CD4-positive, alpha-beta T cell treated with Interleukin-6 at 100 ng/mL for 8 hours (primary cell): ENCODE measurements at regions not wholly inside any gene's neighbourhood (a gene's known extent, or its start where the extent isn't known, plus 50 kb on each side); places are given as distances from the start of the nearest gene placed in this dataset.
"Not testable (repeated sequence)": the region's sequence is repeated elsewhere in the genome, so short reads cannot be mapped to it uniquely, and the experiment has no call there.

Experiments used
- DNase-seq: peaks from one replicate; pipeline ENCODE4 v3.0.0-alpha.2; 2020; ENCODE audit warnings: mixed read lengths, low spot score

GRCh38 chr2:87075054-87075790 is 53.6 kb upstream of the PLGLB1 start:
- peak; percentile 8 for DNase-seq

DNA sequence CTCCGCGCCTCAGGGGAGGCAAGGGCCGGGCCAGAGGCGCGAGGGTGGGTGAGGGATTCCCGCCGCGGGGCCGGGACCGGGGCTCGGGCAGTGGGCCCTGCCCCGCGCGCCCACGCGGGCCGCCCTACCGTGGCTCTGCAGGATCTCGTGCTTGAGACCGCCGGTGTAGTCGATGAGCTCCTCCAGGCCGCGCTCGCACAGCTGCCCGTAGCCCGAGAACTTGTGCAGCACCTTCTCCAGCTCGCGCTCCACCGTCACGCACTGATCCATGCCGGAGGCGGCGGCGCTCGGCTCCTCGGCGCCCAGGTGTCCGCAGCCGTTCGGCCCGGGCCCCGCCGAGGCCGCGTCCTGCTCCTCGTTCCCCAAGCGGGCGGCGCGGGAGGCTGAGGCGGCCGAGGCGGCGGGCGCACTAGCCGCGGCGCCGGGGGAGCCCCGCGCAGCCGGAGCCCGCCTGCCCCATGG is 54.2 kb upstream of the PLGLB1 start:
- DNase-seq: peak; percentile 33

- DNase-seq: peak; percentile 86
Observed at GRCh38 chr2:87076253-87077123, 54.8 kb upstream of the PLGLB1 start.

GRCh38 chr2:87077124-87077446 is 55.4 kb upstream of the PLGLB1 start:
- not testable (repeated sequence) for DNase-seq

DNA sequence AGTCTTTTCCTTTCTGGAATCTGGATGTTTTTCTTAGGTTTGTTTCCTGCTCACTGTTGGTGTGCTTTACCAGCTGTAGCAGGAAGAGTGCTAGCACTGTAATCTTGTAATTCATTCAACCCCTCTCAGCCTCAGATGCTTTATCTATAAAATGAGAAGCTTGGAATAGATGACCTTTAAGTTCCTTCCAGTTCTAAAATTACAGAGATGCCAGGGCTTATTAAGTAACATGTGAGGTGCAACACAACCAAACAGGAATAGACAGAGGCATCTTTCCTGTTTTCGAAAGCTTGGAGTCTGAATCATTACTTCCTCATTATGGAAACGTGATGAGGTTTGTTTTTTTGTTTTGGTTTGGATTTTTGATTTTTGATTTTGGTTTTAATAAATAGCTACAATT is 60.1 kb upstream of the PLGLB1 start:
- not testable (repeated sequence) for DNase-seq

- not testable (repeated sequence) for DNase-seq
Observed at GRCh38 chr2:87088079-87088478, 66.4 kb upstream of the PLGLB1 start.

DNA sequence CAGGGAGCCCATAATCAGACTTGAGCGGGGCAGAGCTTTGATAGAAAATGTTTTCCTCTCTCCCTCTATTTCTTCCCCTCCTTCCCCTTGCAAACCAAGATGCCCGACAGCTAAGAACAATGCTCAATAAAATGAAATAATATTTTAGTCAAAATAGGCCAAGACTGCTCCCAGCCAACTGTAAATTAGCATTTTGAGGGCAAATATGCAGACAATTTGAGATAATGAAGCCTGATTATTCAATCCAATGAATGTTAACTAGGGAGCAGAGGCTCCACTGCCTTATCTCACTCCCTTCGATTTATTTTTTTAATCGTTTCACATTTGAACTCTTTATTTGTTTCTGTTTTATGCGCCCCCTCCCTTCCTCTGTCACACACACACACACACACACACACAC is 67.8 kb upstream of the PLGLB1 start:
- not testable (repeated sequence) for DNase-seq

DNA sequence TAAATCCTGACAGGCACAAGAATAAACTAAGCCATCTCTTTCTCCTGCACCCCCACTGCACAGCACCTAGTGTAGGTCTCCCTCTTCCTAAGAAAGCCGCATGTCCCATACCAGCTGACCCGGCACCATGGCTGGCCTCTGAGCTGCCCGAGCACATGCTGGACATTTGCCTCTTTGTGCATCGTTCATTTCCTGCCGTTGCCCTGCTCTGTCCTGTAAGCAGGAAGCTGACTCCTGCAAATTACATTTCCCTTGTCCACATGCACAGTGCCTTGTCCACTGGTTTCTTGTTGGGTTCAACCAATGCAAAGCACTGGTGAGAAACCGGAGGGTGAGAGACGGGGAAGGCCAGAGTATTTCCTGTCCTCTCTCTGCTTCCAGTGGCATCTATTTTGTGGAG is 71.6 kb upstream of the PLGLB1 start:
- DNase-seq: not testable (repeated sequence)

DNA sequence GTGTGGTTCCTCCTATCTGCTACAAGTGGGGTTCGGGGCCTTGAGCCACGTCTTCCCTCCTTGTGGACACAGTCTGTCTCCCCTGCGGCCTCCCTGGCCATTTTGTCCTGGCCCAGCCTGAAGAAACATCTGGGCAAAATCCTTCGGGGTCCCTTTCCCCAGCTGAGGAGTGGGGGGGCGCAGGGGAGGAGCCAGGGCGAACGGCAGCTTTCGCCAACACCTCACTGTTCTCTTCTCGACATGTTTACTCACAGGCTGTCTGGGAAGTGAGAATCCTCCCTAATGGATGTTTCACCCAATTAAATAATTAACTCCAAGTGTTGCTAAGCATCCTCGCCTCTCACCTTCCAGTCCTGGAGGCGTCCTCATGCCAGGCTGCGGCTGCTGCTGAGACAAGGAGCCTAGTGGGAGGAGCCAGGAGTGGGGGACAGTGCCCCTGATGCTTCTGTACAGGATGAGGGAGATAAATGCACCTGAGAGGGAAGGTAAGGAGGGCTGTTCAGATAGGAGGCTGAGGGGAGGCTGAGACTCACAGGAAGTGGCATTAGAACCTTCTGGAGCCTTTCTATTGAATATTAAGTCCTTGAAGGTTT is 72.4 kb upstream of the PLGLB1 start:
- not testable (repeated sequence) for DNase-seq

- DNase-seq: not testable (repeated sequence)
Observed at GRCh38 chr2:87095804-87096203, 74.2 kb upstream of the PLGLB1 start.

- DNase-seq: not testable (repeated sequence)
Observed at GRCh38 chr2:87128761-87129553, 107.3 kb upstream of the PLGLB1 start.

GRCh38 chr2:87132577-87132976 is 110.9 kb upstream of the PLGLB1 start:
- DNase-seq: not testable (repeated sequence)

GRCh38 chr2:87151835-87152493 is 130.3 kb upstream of the PLGLB1 start:
- DNase-seq: not testable (repeated sequence)

- not testable (repeated sequence) for DNase-seq
Observed at GRCh38 chr2:87174454-87174853, 152.8 kb upstream of the PLGLB1 start.

GRCh38 chr2:87183373-87183772 is 161.7 kb upstream of the PLGLB1 start:
- DNase-seq: not testable (repeated sequence)

DNA sequence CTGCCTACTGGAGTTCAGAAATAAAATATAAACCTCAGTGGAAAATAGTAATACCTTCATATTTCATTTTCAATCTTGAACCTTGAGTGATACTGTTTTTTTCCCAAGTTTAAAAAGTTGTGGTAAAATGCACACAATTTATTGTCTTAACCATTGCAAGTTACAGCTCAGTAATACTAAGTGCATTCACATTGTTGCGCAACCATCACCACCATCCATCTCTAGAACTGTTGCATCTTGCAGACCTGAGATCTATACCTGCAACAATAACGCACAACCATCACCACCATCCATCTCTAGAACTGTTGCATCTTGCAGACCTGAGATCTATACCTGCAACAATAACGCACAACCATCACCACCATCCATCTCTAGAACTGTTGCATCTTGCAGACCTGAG is 162.6 kb upstream of the PLGLB1 start:
- DNase-seq: not testable (repeated sequence)

GRCh38 chr2:87189214-87189613 is 167.6 kb upstream of the PLGLB1 start:
- not testable (repeated sequence) for DNase-seq

GRCh38 chr2:87193336-87193735 is 171.7 kb upstream of the PLGLB1 start:
- DNase-seq: not testable (repeated sequence)

DNA sequence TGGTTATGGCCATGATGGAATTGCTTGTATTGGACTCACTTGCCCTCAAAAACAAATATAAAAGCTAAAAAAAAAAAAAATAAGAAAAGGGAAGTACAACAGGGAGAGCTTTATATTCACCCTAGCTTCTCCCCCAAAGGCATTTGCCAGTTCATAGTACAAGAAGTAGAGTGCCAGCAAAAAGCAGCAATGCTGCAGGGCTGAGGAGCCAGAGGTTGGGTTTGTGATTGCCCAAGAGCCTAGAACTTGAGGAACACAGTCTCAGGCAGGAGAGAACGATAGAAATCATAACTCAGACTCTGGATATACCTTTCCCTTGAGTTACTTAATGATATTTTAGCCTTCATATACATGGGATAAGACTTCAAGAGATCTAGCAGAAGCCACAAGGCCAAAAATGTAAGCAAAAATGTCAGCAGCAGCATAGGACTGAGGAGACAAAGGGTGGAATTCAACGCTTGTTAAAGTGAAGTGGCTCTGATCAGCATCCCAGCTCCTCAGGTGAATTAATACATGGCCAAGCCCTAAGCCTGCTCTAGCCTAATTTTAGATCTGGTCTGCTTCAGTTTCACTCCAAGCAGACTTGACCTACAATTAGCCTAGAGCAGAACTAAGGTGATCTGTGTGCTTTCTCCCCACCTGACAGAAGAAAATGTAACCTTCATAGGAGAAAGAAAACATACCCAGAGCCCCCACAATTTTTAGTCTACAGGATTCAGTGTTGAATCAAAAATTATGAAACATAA is 172.8 kb upstream of the PLGLB1 start:
- DNase-seq: not testable (repeated sequence)

DNA sequence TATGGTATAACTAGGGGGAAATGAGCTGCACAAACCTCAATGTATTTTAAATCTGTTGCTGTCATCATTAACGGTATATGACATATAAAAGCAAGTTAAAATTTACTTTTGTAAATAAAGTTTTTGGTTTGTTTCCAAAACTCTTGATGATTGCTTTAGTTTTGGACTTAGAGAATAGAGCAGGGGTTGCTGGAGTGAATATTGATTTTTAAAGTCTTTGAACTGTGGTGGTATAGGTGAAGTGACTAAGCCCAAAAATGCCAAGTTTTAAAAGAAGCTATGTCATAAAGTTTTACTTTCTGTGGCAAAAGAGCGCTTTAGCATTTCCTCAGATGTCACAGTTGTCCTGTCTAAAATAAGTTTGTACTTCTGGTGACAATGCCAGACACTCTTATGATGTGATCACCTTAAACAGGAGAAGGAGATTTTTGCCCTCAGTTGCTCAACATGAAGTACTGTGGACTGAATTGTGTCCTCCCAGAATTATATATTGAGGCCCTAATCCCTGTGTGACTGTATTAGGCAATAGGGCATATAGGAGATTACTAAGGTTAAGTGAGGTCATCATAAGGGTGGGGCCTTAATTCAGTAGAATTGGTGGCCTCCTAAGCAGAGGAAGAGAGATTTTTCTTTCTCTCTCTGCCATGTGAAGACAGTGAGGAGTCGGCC is 175.2 kb upstream of the PLGLB1 start:
- DNase-seq: not testable (repeated sequence)
